HG03196 (cell line): ENCODE measurements at regions not wholly inside any gene's neighbourhood (a gene's known extent, or its start where the extent isn't known, plus 50 kb on each side); places are given as distances from the start of the nearest gene placed in this dataset.
"Not testable (repeated sequence)": the region's sequence is repeated elsewhere in the genome, so short reads cannot be mapped to it uniquely, and the experiment has no call there.

ENCODE experiments used
- ATAC-seq: cut with Tn5 transposase; IDR thresholded peaks from one replicate; pipeline ENCODE4 v1.9.1; 2021; ENCODE audit not compliant: unreplicated experiment

DNA sequence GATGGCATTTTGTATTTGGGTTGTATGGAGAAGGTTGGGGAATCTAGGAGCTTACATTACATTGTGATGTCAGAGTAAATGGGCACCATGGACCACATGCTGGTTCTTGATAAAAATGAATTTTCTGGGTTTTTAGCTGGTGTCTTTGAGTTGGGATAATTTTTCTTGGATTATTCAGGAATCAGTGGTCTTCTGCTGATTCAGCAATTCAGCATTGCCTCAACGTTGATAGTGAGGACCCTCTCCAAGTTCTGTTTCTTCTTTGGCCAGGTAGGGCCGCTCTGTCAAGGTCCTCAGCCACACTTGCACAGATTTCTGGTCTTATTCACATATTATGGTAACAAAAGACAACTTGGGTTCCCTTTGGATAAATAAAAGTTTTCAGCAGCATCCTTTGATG lies 312.0 kb upstream of the TPK1 start:
- ATAC-seq: no peak

DNA sequence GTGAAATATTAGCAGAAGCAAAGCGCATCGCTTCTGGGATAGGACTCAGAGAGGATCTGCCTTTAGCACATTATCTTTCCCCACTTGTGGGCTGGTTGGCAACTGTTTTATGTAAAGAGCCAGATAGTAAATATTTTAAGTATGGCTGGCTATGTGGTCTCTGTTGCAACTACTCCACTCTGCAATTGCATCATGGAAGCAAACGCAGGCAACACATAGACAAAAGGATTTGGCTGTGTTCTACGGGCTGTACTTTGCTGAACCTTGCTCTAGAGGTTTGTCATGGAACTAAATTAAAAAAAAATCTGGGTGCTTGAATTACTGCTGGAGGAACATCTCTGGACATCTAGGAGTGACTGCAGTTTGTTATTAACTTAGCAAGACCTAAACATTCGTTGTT lies 307.8 kb upstream of the TPK1 start:
- no peak for ATAC-seq

DNA sequence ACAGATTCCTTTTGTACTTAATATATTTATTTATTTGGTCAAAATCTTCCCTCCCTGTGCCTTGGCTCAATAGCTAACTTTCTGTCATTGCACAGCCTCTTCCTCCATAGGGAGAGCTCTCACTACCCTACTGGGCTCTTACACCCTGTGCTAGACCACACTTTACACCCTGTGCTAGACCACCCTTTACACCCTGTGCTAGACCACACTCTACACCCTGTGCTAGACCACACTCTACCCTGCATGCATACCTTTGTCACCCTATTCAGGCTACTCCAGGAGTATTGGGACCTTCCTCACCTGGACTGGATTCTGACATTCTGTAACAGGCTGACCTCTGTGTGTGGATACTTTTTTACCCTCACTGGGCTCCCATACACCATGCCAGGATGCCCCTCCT lies 298.5 kb upstream of the TPK1 start:
- no peak for ATAC-seq

DNA sequence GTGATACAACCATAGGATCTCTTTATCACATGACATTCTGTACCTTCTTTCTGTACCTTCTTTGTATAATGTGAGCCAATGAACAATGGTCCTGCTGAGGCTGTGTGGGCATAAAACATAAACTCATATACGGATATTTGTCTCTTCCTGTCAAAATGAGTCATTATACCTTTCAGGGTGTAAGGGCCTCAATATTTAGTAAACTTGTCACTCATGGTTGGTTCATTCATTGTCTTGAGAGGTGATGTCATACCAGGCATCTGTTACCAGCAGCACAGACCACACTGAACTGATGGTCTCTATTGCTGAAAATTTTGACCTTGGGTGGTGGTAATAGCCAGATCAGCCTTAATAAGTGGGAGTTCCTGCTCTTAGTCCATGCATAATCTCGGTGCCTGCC lies 287.6 kb upstream of the TPK1 start:
- no peak for ATAC-seq

DNA sequence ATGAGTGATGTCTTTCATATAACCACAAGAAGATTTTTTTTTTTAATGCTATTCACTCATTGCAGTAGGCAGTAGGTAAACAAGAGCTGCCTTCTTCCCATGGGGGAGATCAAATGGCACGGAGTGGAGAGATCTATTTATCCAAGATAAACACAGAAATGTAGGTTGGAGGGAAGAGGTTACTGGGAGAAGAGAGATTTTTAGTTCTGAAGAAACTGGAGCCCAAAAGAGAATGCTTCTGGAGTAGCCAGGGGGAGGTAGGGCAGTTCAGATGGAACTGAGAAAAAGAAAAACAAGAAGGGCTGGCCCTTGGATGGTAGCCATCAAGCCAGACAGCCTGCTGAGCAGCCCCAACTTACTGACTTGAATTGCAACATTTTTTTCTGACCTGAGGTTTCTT lies 270.1 kb upstream of the TPK1 start:
- ATAC-seq: no peak

DNA sequence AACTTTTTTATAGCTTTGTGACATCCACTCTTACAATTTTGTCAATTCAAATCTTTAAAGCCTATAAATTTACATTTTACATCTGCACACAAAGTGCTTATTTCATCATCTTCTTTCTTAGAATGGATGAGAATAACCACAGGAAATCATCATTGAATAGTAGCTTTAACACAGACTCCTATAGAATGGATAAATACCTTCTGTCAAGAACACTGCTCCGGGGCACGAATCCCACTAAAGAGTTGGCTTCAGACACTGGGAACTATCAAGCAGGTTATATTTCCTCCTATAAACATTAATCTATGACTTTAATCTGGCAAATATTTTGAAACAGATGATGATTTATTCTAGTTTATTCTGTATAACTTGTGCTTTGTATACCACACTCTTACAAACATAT lies 269.7 kb upstream of the TPK1 start:
- no peak for ATAC-seq

DNA sequence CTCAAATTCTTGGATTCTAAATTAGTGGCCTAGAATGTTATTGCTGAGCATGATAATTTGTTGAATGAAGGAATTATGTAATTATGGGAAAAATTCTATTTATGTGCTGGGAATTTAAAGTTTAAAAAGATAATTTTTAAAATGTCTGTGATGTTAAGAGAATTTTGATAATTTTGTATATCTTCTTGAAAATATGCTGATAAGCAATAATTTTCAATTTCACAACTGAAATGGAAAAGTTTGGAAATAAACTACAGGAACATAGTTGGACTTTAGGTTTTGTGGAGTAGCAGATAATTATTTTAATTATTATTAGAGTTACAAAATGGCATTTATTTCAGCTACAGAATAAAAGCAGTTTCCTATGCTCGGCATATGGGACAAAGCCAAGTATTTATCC lies 268.5 kb upstream of the TPK1 start:
- ATAC-seq: no peak

DNA sequence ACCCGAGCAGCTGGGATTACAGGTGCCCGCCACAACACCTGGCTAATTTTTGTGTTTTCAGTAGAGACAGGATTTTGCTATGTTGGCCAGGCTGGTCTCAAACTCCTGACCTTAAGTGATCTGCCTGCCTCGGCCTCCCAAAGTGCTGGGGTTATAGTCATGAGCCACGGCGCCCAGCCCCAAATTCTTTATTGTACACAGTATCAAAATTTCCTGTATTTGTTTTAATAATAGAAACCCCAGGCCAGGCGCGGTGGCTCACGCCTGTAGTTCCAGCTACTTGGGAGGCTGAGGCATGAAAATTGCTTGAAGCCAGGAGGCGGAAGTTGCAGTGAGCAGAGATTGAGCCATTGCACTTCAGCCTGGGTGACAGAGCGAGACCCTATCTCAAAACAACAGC lies 266.3 kb upstream of the TPK1 start:
- not testable (repeated sequence) for ATAC-seq

DNA sequence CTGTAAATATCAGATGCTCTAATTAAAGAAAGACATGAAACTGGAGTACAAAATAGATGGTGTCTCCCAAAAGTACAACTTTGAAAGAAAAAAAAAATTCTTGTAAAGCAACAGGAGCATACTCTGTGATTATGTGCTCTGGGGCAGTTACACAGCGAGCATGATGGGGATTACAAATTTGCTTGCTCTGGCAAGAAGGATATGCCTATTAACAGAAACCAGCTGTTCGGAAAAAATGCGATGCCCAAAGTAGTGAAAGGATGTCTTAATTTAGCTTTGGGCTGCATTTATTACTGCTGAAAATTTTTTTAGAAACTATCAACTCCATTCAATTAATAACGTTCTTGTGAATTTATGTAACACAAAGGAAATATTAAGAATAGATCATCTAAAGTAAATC lies 256.9 kb upstream of the TPK1 start:
- no peak for ATAC-seq

DNA sequence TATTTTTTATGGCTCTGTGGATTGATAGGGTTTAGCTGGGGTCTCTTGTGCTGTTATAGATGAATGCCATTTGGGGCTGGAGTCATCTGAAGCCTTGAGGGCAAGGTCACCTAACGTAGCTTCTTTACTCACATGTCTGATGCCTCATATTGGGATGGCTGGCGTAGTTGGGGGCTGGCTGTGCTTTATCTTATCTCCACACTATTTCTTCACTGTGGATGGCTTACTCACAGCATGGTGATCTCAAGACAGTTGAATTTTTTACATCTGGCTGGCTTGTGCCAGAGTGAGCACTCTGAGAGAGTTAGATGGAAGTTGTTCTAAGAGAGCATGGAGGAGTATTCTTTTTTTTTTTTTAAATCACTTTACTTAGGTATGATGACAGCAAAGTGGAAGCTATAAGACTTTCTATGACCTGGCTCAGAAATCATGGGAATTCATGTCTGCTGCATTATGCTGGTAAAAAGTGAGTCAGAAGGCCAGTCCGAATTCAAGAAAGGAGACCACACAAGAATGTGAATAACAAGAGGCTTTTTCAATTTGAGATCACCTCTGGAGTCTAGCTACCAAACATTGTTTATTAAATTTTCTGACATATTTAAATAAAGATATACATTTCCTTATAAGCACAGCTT lies 252.4 kb upstream of the TPK1 start:
- ATAC-seq: no peak

DNA sequence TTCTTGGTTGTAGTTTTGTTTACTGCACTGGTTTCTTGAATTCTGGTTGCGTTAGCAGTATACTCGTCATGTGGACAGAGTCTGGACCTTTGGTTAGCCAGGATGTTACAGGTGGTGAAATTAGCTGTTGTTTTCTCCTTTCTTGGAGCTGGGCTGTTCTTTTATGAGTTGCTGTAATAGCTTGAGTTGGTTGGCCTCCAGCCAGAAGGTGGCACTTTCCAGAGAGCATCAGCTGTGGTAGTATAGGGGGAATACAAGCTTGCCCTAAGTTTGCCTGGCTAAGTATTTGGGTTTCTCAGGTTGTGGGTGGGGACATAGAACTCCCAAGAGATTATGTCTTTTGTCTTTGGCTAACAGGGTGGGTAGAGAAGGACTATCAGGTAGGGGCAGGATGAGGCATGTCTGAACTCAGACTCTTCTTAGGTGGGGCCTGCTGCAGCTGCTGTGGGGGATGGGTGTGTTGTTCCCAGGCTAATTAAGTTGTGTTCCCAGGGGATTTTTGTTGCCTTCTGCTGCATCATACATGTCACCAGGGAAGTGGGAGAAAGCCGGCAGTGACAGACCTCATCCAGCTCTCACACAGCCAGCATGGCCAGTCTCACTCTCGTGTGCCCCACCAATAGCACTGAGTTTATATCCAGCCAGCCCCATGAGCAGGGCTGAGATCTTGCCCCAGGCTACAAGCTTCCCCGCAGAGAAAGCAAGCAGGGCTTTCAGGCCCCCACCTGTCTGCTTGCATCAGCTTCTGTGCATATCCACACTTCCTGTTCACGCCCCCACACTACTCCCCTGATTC lies 246.7 kb upstream of the TPK1 start:
- ATAC-seq: no peak

DNA sequence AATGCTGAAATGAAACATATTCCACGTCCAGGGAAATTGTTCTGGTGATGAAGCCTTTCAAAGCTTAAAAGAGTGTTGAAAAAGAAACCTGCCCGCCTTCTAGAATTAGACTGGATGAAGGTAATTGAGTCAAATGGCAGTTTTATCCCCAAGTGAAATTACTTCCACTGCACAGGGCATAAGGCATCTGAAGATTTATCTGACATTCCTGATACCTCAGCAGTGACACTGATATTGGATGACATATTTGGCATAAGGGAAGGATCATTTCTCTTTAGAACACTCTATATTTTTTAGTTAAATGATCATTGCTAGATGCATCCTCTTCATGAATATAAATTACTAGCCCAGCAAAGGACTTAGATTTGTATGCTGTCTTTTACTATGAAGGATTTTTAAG lies 229.6 kb upstream of the TPK1 start:
- ATAC-seq: no peak

DNA sequence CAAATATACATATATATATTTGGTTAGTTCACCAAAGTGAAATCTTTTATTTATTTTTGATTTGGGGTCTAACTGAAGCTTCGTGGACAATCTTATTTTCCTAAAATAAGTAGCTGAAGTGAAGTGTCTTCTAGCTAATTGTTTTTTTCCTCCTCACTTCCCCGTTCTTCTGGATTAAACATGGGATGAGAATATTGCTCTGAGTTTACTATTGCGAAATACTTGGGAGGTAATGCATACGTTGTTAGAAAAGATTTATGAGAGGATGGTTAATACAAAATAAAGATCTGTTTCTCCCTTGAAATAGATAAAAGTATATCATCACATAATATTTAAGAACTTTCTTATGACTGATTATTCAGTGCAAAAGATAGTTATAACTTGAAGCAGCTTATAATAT lies 228.3 kb upstream of the TPK1 start:
- no peak for ATAC-seq

DNA sequence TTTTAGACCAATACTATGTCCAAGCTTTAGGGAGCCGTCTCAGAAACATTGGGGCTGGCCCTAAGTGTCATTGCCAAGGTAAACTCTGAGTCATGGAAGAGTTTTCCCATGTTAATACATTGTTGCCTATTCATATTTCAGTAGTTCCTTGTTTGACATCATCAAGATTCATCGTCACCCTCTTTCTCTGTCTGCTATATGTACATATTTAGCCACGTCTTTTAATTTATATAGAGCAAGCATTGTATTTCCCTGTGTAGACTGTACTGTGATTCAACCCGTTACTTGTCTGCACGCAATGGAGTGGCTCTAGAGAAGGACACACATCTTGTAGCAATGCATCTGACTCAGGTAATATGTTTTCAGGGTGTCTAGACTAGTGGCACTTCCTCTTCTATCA lies 217.9 kb upstream of the TPK1 start:
- ATAC-seq: no peak

DNA sequence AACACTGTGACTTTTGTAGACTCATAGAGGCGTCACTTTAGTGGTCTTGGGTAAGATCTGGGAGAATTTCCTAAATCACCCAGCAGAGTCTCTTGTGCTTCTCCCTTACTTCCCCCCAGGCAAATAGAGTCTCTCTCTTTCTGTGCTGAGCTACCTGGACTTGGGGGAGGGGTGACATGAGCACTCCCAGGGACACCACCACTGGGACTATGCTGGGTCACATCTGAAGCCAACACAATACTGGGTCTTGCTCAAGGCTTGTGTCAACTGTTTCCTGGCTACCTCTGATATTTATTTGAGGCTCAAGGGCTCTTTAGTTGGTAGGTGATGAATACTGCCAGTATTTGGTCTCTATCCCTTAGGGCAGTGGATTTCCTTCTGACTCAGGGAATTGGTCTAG lies 214.6 kb upstream of the TPK1 start:
- no peak for ATAC-seq

DNA sequence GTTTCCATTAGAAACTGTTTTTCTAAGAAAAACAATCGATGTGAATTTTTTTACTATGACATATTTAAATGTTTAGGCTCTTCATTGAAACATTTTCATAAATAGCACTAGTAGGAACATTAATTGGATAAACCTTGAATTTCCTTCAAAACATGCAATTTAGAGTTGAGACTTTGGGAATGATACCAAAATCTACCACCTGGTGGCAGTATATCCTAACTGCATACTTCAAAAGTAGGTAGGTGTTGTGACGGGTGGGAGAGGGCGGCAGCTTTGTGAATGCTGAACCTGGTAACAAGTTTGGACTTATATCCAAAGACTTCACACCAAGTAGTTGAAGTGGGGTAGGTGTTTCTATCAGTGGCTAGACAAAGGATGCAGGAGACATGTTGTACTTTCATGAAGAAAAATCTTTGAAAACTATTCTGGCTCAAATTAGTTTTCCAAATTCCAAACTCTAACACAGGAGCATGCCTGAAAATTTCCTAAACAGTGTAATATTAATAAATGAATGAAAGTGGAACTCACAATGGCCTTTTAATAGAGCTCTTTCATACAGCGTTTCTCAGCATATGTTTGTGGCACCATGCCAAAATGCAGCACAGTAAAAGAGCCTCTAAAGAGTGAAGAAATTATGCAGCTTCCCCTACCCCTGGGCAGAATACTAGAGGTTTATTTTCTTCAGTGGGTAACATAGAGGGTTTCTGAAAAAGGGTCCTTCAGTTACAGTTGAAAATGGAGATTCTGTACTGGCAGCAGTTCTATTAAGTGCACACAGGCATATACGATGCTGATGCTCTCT lies 201.0 kb upstream of the TPK1 start:
- peak; percentile 83 for ATAC-seq

DNA sequence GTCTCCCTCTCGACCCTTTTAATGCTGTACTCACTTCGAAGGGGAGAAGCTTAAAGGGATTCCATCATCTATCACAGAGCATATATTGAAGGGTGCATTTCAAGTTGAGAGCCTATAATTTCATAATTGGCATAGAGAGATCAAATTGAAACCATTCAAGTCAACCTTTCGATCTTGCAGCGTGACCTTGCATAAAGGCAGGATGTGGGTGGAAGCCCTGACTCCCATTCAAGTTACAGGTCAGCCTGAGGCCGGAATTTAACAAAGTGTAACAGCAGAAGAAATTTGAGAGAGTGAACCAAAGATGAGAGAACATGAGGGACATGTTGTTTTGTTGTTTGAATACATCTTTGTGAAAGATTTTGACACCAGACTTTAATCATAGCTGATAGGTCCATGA lies 195.3 kb upstream of the TPK1 start:
- no peak for ATAC-seq

DNA sequence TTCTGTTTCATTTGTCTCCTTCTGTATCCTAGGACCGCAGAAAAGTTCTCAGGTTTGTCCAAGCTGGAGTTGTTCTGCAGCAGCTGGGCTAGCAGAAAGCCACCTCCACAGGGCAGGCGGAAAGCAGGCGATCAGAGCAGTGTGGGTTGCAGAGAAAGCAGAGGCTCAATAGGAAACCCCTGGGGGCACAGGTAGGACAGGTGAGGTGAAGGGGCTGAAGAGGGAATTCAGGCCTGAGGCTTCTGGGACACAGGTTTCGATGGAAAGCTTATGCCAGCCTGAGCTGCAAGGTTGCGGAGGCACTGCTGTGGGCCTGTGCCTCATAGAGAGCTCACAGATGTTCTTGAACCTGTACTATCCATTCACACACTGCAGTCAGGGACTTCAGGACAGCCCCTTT lies 194.9 kb upstream of the TPK1 start:
- ATAC-seq: no peak

DNA sequence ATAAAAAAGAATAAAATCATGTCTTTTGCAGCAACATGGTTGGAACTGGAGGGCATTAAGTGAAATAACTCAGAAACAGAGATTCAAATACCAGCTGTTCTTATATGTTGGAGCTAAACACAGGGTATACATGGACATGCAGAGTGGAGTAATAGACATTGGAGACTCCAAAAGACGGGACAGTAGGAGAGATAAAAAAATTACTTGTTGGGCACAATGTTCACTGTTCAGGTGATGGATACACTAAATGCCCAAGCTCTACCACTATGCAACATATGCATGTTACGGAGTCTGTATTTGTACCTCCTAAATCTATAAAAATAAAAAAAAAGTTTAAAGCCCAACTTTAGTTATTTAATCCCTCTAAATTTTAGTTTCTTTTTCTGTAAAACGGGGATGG lies 184.6 kb upstream of the TPK1 start:
- ATAC-seq: no peak

DNA sequence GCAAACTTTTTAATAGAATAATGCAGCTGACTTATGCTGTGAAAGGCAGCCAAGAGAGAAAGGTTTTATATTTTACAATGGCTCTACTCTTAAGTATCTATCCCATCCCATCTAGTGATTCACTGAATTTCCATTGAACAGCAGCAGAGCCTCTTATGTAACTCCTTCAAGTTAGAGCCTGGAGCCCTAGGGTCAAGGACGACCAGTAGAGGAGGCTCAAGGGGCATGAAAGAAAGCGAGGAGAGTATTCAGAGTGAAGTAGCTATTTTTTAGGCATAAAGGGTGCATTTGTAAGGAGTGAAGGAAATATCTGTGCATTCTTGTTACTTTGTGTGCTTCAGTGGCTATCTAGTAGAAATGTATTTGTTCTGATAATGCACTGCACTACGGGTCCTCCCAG lies 180.2 kb upstream of the TPK1 start:
- ATAC-seq: no peak

DNA sequence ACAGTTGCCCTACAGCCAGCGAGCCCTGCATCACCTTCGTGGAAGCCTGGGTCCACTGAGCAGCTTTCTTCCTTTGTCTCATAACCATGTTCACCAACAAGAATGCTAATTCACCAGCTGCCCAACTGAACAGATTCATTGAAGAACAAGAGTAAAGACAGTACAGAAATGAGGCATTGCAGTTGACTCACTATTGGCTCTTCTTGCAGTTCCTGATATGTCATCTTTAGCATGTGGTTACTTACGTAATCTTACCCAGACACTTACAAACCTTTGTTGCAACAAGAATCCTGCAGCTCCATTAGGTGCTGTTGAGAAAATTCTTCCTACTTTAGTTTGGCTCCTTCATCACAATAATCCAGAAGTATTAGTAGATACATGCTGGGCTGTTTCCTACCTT lies 174.0 kb upstream of the TPK1 start:
- ATAC-seq: no peak

DNA sequence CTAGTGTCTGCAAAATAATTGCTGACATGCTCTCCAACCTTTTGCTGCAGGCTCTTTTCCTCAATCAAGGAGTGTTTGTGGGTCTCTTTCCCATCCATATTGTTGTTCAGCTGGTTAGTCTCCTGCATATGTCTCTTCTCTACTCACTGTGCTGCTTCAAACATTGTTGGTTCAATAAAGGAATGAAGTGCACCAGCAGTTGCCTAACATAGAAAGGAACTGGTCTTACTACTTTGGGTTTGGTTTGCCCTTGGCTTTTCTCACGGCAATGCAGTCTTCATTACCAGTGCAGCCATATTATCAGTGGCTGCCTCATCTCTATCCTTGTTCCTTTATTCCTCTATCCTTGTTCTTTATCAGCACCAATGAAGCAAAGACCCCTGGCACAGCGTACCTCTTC lies 169.7 kb upstream of the TPK1 start:
- no peak for ATAC-seq
